Sigmoid colon (tissue), 3 donors: ENCODE measurements at regions not wholly inside any gene's neighbourhood (a gene's known extent, or its start where the extent isn't known, plus 50 kb on each side); places are given as distances from the start of the nearest gene placed in this dataset.

ENCODE experiments used
- POLR2A ChIP-seq, 2 donors: fragments of 450-650 bp; IDR thresholded peaks; one replicate each; pipeline ENCODE4 v1.6.1; 2016; ENCODE audit warnings: antibody characterized with exemption in 2 of 2, mild to moderate bottlenecking in 2 of 2, moderate library complexity in 2 of 2
- TF ChIP-seq, protein P1 (sequence below), 4 experiments: fragments of 450-650 bp in 3 of 4; fragments of 200-600 bp in 1 of 4; IDR thresholded peaks; one replicate each; pipeline ENCODE4 v1.5.1; 2016 to 2019; ENCODE audit warnings: antibody characterized with exemption in 4 of 4, mild to moderate bottlenecking in 3 of 4, moderate library complexity in 2 of 4

DNA sequence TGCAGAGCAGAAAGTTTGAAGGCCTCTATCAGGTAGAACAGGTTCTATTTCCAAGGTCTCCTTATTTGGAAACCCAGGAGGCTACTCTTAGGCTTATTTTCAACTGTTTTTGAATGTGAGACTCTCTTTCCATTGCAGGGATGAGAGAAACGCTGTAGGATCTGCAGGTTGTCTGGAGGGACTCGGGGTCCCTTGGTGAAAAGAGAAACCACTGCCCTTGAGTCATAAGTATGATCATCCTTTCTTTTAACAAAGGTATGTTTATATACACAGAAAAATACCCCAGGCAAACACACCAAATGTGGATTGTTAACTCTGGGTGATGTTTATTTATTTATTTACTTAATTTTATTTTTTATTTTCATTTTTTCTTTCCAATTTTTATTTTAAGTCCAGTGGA lies 57.8 kb upstream of the MAX start:
- TF ChIP-seq, protein P1, sequence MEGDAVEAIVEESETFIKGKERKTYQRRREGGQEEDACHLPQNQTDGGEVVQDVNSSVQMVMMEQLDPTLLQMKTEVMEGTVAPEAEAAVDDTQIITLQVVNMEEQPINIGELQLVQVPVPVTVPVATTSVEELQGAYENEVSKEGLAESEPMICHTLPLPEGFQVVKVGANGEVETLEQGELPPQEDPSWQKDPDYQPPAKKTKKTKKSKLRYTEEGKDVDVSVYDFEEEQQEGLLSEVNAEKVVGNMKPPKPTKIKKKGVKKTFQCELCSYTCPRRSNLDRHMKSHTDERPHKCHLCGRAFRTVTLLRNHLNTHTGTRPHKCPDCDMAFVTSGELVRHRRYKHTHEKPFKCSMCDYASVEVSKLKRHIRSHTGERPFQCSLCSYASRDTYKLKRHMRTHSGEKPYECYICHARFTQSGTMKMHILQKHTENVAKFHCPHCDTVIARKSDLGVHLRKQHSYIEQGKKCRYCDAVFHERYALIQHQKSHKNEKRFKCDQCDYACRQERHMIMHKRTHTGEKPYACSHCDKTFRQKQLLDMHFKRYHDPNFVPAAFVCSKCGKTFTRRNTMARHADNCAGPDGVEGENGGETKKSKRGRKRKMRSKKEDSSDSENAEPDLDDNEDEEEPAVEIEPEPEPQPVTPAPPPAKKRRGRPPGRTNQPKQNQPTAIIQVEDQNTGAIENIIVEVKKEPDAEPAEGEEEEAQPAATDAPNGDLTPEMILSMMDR (IDR thresholded peaks at IDR 0.05) = no peak
- no peak for TF ChIP-seq POLR2A (IDR thresholded peaks at IDR 0.05)
